ENCODE measurements at regions not wholly inside any gene's neighbourhood (a gene's known extent, or its start where the extent isn't known, plus 50 kb on each side); places are given as distances from the start of the nearest gene placed in this dataset.

- Histone ChIP-seq H3K27ac (ENCODE audit: low read depth in 1 of 2, low read length in 1 of 2) (no peak overlapping the region), H3K27me3 (ENCODE audit: control insufficient read depth in 3 of 3, insufficient read depth in 3 of 3, low read length in 2 of 3) (no peaks in the 10 kb centered on the region), H3K4me3 (no peak overlapping the region), H3K4me1 (ENCODE audit: control insufficient read depth in 5 of 5, insufficient read depth in 5 of 5, low read length in 5 of 5) (peaks cover 0 to 4% (median 0%) of the 10 kb centered on the region in 5 donors), H3K9me3 (ENCODE audit: control insufficient read depth in 4 of 4, insufficient read depth in 3 of 4, low read length in 3 of 4) (peaks cover 0 to 2% (median 0%) of the 10 kb centered on the region in 4 donors), H3K36me3 (ENCODE audit: control insufficient read depth in 4 of 4, insufficient read depth in 4 of 4, low read length in 4 of 4) (no peaks in the 10 kb centered on the region), H3K9ac (ENCODE audit: insufficient read depth in 1 of 2, low read length in 2 of 2) (no peak overlapping the region)
- DNase-seq (no peak), ATAC-seq (ENCODE audit: insufficient read depth, low FRiP score) (no peak)
- WGBS, 2 donors: 38 to 51% methylated on average over 5 of the region's 5 CpGs
- no peak for TF ChIP-seq CTCF (IDR thresholded peaks at IDR 0.05; ENCODE audit: control extremely low read depth, extremely low read depth)
Measured at GRCh38 chr11:111179184-111179910, 66.2 kb upstream of the POU2AF2 start.

GRCh38 chr11:111177037-111177871 lies 68.3 kb upstream of the POU2AF2 start:
- Histone ChIP-seq H3K4me3 (no peak overlapping the region), H3K9ac (ENCODE audit: insufficient read depth in 1 of 2, low read length in 2 of 2) (no peak overlapping the region), H3K4me1 (ENCODE audit: control insufficient read depth in 5 of 5, insufficient read depth in 5 of 5, low read length in 5 of 5) (peaks cover 0 to 6% (median 0%) of the 10 kb centered on the region in 5 donors), H3K36me3 (ENCODE audit: control insufficient read depth in 4 of 4, insufficient read depth in 4 of 4, low read length in 4 of 4) (no peaks in the 10 kb centered on the region), H3K9me3 (ENCODE audit: control insufficient read depth in 4 of 4, insufficient read depth in 3 of 4, low read length in 3 of 4) (no peaks in the 10 kb centered on the region), H3K27me3 (ENCODE audit: control insufficient read depth in 3 of 3, insufficient read depth in 3 of 3, low read length in 2 of 3) (no peaks in the 10 kb centered on the region), H3K27ac (ENCODE audit: low read depth in 1 of 2, low read length in 1 of 2) (no peak overlapping the region)
- ATAC-seq (ENCODE audit: insufficient read depth, low FRiP score) (no peak), DNase-seq (no peak)
- TF ChIP-seq CTCF (IDR thresholded peaks at IDR 0.05; ENCODE audit: control extremely low read depth, extremely low read depth): no peak

- no peak for DNase-seq
- no peaks in the 10 kb centered on the region for H3K36me3 ChIP-seq (ENCODE audit: control insufficient read depth in 4 of 4, insufficient read depth in 4 of 4, low read length in 4 of 4)
- H3K4me1 ChIP-seq (ENCODE audit: control insufficient read depth in 5 of 5, insufficient read depth in 5 of 5, low read length in 5 of 5): peaks cover 0 to 8% (median 0%) of the 10 kb centered on the region in 5 donors
- WGBS, 2 donors: 81 to 86% methylated on average over 4 of the region's 4 CpGs
- no peak overlapping the region for H3K9ac ChIP-seq (ENCODE audit: insufficient read depth in 1 of 2, low read length in 2 of 2)
- no peaks in the 10 kb centered on the region for H3K9me3 ChIP-seq (ENCODE audit: control insufficient read depth in 4 of 4, insufficient read depth in 3 of 4, low read length in 3 of 4)
- no peak overlapping the region for H3K4me3 ChIP-seq
- H3K27me3 ChIP-seq (ENCODE audit: control insufficient read depth in 3 of 3, insufficient read depth in 3 of 3, low read length in 2 of 3): no peaks in the 10 kb centered on the region
- no peak for ATAC-seq (ENCODE audit: insufficient read depth, low FRiP score)
- H3K27ac ChIP-seq (ENCODE audit: low read depth in 1 of 2, low read length in 1 of 2): no peak overlapping the region
- no peak for TF ChIP-seq CTCF (IDR thresholded peaks at IDR 0.05; ENCODE audit: control extremely low read depth, extremely low read depth)
Measured at GRCh38 chr11:111176603-111177002, 68.9 kb upstream of the POU2AF2 start.
